ENCODE measurements at regions not wholly inside any gene's neighbourhood (a gene's known extent, or its start where the extent isn't known, plus 50 kb on each side); places are given as distances from the start of the nearest gene placed in this dataset.

GRCh38 chr2:128591022-128591860, 272.6 kb upstream of the HS6ST1 start:
- WGBS: 73% methylated on average over 8 of the region's 8 CpGs
- Histone ChIP-seq H3K4me1 (replicated peaks) (no peaks in the 10 kb centered on the region), H3K9me3 (no peaks in the 10 kb centered on the region), H3K4me3 (no peak overlapping the region), H3K36me3 (no peaks in the 10 kb centered on the region), H3K27ac (no peak overlapping the region), H3K27me3 (replicated peaks; ENCODE audit: insufficient read depth) (no peaks in the 10 kb centered on the region)
- intact Hi-C loops (cut with DNase I): no loop called here
- TF ChIP-seq POLR2AphosphoS5 (IDR thresholded peaks at IDR 0.05): no peak
- TF ChIP-seq POLR2A (IDR thresholded peaks at IDR 0.05): no peak
- TF ChIP-seq, protein P1, sequence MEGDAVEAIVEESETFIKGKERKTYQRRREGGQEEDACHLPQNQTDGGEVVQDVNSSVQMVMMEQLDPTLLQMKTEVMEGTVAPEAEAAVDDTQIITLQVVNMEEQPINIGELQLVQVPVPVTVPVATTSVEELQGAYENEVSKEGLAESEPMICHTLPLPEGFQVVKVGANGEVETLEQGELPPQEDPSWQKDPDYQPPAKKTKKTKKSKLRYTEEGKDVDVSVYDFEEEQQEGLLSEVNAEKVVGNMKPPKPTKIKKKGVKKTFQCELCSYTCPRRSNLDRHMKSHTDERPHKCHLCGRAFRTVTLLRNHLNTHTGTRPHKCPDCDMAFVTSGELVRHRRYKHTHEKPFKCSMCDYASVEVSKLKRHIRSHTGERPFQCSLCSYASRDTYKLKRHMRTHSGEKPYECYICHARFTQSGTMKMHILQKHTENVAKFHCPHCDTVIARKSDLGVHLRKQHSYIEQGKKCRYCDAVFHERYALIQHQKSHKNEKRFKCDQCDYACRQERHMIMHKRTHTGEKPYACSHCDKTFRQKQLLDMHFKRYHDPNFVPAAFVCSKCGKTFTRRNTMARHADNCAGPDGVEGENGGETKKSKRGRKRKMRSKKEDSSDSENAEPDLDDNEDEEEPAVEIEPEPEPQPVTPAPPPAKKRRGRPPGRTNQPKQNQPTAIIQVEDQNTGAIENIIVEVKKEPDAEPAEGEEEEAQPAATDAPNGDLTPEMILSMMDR (IDR thresholded peaks at IDR 0.05): no peak
- no peak for DNase-seq (ENCODE audit: low spot score)

DNA sequence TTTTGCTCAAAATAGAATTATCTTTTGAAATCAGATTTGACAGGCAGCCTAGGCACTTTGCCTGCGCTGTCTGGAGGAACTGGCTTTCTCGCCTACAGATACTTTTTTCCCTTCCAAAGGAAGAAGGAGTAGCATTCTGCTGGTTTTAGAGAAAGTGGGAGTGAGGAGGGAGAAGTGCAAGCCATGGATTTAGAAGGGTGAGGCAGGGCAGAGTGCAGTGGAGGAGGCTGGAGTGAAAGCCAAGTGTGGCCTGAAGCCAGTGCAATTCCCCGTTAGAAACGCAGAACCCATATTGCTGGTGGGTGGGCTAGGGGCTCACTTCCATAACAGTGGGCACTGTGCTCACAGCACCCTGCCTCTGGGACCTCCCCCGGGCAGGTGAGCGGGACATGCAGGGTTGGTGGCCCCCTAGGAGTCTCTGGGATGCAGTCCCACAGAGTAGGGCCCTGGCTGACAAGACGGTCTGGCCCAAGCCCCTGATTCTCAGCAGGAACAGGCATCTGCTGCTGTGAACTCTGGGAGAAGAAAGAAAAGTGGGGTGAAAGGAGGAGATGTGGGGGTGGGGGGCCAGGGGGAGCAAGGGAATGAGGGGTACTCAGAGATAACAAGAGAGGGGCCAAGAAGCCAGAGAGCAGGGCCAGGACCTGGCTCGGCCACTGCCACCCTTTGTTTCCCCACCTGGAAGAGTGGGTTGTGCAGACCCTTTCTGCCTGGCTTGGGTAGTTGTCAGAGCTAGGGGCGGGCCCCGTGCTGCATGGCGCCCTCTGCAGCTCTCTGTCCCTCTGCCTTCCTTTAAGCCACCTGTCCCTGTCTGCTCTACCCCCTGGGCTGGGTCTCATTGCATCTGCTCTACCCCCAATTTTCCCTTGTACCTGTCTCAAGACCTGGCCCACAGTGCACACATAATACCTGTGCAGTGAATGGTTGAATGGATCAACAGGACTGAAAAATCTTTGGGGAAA, 273.5 kb upstream of the HS6ST1 start:
- H3K9me3 ChIP-seq: no peaks in the 10 kb centered on the region
- 70% methylated on average over 11 of the region's 11 CpGs for WGBS

GRCh38 chr2:128593518-128593878, 274.8 kb upstream of the HS6ST1 start:
- TF ChIP-seq POLR2A (IDR thresholded peaks at IDR 0.05) (no peak), POLR2AphosphoS5 (IDR thresholded peaks at IDR 0.05) (no peak)
- TF ChIP-seq, protein P1 (IDR thresholded peaks at IDR 0.05): no peak
- Histone ChIP-seq H3K27ac (no peak overlapping the region), H3K36me3 (no peaks in the 10 kb centered on the region), H3K9me3 (no peaks in the 10 kb centered on the region), H3K4me1 (replicated peaks) (no peaks in the 10 kb centered on the region), H3K4me3 (no peak overlapping the region), H3K27me3 (replicated peaks; ENCODE audit: insufficient read depth) (no peaks in the 10 kb centered on the region)
- intact Hi-C loops (cut with DNase I): no loop called here
- no peak for DNase-seq (ENCODE audit: low spot score)
- WGBS: 95% methylated on average over 3 of the region's 3 CpGs

More for the DNA sequence above, 273.5 kb upstream of the HS6ST1 start:
- intact Hi-C loops (cut with DNase I): no loop called here
- Histone ChIP-seq H3K36me3 (no peaks in the 10 kb centered on the region), H3K4me3 (no peak overlapping the region), H3K27ac (no peak overlapping the region), H3K27me3 (replicated peaks; ENCODE audit: insufficient read depth) (no peaks in the 10 kb centered on the region), H3K4me1 (replicated peaks) (no peaks in the 10 kb centered on the region)
- TF ChIP-seq, protein P1 (IDR thresholded peaks at IDR 0.05): no peak
- TF ChIP-seq POLR2A (IDR thresholded peaks at IDR 0.05) (no peak), POLR2AphosphoS5 (IDR thresholded peaks at IDR 0.05) (no peak)
- no peak for DNase-seq (ENCODE audit: low spot score)

DNA sequence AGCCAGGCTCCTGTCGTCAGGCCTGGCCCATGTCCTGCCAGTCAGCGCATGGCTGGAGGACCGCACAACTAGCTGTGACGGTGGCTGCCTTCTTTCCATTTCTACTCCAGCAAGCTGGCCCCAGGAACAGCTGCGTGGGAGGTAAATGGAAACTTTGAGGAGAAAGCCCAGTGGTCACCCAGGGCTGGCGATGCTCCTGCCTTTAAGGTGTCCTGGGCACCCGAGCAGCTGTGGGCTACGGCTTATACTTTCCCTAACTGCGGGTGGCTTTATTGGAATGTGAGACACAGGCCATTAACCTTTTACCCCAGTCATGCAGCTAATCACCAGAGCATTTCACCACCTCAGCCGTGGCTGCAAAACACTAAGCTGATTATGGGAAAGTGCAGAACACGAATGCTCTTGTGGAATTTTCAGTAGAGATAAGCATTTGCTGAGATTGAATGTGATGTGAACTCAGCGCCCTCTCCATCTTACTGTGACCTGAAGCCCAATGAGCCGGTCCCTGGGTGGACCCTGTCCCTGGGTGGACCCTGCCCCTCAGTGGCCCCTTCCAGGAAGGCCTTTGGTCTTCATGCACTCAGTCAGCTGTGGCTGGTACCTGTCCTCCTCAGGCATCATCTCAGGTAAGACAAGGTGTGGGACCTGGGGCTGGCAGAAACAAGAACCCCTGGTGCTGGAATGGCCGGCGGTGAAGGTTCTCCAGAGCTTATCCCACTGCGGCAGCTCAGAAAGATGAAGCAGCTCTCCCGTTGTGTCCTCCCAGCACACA, 275.4 kb upstream of the HS6ST1 start:
- intact Hi-C loops (cut with DNase I): no loop called here
- 92% methylated on average over 17 of the region's 17 CpGs for WGBS

More for the DNA sequence above, 275.4 kb upstream of the HS6ST1 start:
- H3K36me3 ChIP-seq: no peaks in the 10 kb centered on the region
- H3K27me3 ChIP-seq (replicated peaks; ENCODE audit: insufficient read depth): no peaks in the 10 kb centered on the region
- H3K27ac ChIP-seq: no peak overlapping the region
- DNase-seq (ENCODE audit: low spot score): no peak
- TF ChIP-seq POLR2AphosphoS5 (IDR thresholded peaks at IDR 0.05): no peak
- TF ChIP-seq, protein P1 (IDR thresholded peaks at IDR 0.05): no peak
- no peak for TF ChIP-seq POLR2A (IDR thresholded peaks at IDR 0.05)
- no peak overlapping the region for H3K4me3 ChIP-seq
- no peaks in the 10 kb centered on the region for H3K9me3 ChIP-seq
- no peaks in the 10 kb centered on the region for H3K4me1 ChIP-seq (replicated peaks)

Data from prostate gland (tissue), 2 donors.